Trophoblast cell (in vitro differentiated cells and primary cell): ENCODE measurements at regions not wholly inside any gene's neighbourhood (a gene's known extent, or its start where the extent isn't known, plus 50 kb on each side); places are given as distances from the start of the nearest gene placed in this dataset.

Source experiments
- DNase-seq, 2 donors: peaks; one replicate each; pipeline ENCODE4 v3.0.0-alpha.2; 2016
- H2AFZ ChIP-seq: 2 replicates; pipeline ENCODE4 v1.6.1; 2013; ENCODE audit warnings: low read length, moderate library complexity, mild to moderate bottlenecking; ENCODE audit not compliant: insufficient read depth, poor library complexity
- H2AK5ac ChIP-seq: 2 replicates; pipeline ENCODE4 v1.6.1; 2013; ENCODE audit warnings: mild to moderate bottlenecking, low read length
- H2BK120ac ChIP-seq: 2 replicates; pipeline ENCODE4 v1.6.1; 2013; ENCODE audit warnings: low read length, mild to moderate bottlenecking, moderate library complexity; ENCODE audit not compliant: insufficient read depth, poor library complexity
- H2BK12ac ChIP-seq: 2 replicates; pipeline ENCODE4 v1.6.1; 2013; ENCODE audit warnings: mild to moderate bottlenecking, low read length, moderate library complexity
- H2BK5ac ChIP-seq: 2 replicates; pipeline ENCODE4 v1.6.1; 2013; ENCODE audit warnings: low read length, low read depth, moderate library complexity, mild to moderate bottlenecking; ENCODE audit not compliant: poor library complexity
- H3K14ac ChIP-seq: 2 replicates; pipeline ENCODE4 v1.6.1; 2013; ENCODE audit warnings: mild to moderate bottlenecking, low read length
- H3K18ac ChIP-seq: 2 replicates; pipeline ENCODE4 v1.6.1; 2013; ENCODE audit warnings: mild to moderate bottlenecking, low read length
- H3K23ac ChIP-seq: 2 replicates; pipeline ENCODE4 v1.6.1; 2013; ENCODE audit warnings: low read length
- H3K27ac ChIP-seq: 2 replicates; pipeline ENCODE4 v1.5.1; 2013; ENCODE audit warnings: low read depth, mild to moderate bottlenecking, inconsistent platforms, low read length, moderate library complexity
- H3K27me3 ChIP-seq: 2 replicates; pipeline ENCODE4 v1.6.1; 2013; ENCODE audit warnings: inconsistent platforms, mild to moderate bottlenecking, low read length, moderate library complexity; ENCODE audit not compliant: insufficient read depth
- H3K36me3 ChIP-seq, 2 experiments: 1 replicate in 1 of 2; 2 replicates in 1 of 2; pipeline ENCODE4 v1.6.1; 2013; ENCODE audit warnings: low read length in 2 of 2, mild to moderate bottlenecking in 2 of 2, moderate library complexity in 1 of 2; ENCODE audit not compliant: insufficient read depth in 2 of 2, control insufficient read depth in 1 of 2
- H3K4ac ChIP-seq: 2 replicates; pipeline ENCODE4 v1.6.1; 2013; ENCODE audit warnings: low read depth, mild to moderate bottlenecking, low read length, moderate library complexity
- H3K4me1 ChIP-seq, 2 experiments: 1 replicate in 1 of 2; 2 replicates in 1 of 2; pipeline ENCODE4 v1.6.1; 2013; ENCODE audit warnings: low read length in 2 of 2, mild to moderate bottlenecking in 2 of 2, moderate library complexity in 1 of 2; ENCODE audit not compliant: insufficient read depth in 2 of 2, control insufficient read depth in 1 of 2
- H3K4me2 ChIP-seq: 2 replicates; pipeline ENCODE4 v1.6.1; 2013; ENCODE audit warnings: inconsistent platforms, mild to moderate bottlenecking, low read length, moderate library complexity
- H3K4me3 ChIP-seq: 2 replicates; pipeline ENCODE4 v1.5.1; 2013; ENCODE audit warnings: mild to moderate bottlenecking, low read depth, low read length, inconsistent platforms
- H3K79me1 ChIP-seq: one replicate; pipeline ENCODE4 v1.6.1; 2013; ENCODE audit warnings: low read length
- H3K79me2 ChIP-seq: 2 replicates; pipeline ENCODE4 v1.6.1; 2013; ENCODE audit warnings: low read length, mild to moderate bottlenecking; ENCODE audit not compliant: control insufficient read depth, insufficient read depth, poor library complexity
- H3K9ac ChIP-seq: 2 replicates; pipeline ENCODE4 v1.6.1; 2013; ENCODE audit warnings: mild to moderate bottlenecking, low read length
- H3K9me3 ChIP-seq: 2 replicates; pipeline ENCODE4 v1.6.1; 2013; ENCODE audit warnings: low read depth, mild to moderate bottlenecking, control low read depth, inconsistent platforms, low read length; ENCODE audit not compliant: insufficient read depth
- H4K12ac ChIP-seq: 2 replicates; pipeline ENCODE4 v1.6.1; 2013; ENCODE audit warnings: low read depth, mild to moderate bottlenecking, low read length, moderate library complexity
- H4K8ac ChIP-seq: 2 replicates; pipeline ENCODE4 v1.6.1; 2013; ENCODE audit warnings: low read depth, mild to moderate bottlenecking, low read length, moderate library complexity
- H4K91ac ChIP-seq: one replicate; pipeline ENCODE4 v1.6.1; 2013; ENCODE audit warnings: low read depth, mild to moderate bottlenecking, low read length, moderate library complexity
- WGBS: extraction: QIAGEN DNeasy Blood & Tissue Kit; methylation state at CpG from one replicate; pipeline ENCODE4 v1.1.7; 2013; ENCODE audit warnings: missing lambda C conversion rate; ENCODE audit not compliant: insufficient read length, insufficient coverage; ENCODE audit errors: extremely low coverage; 5-methylcytosine and 5-hydroxymethylcytosine counted together

DNA sequence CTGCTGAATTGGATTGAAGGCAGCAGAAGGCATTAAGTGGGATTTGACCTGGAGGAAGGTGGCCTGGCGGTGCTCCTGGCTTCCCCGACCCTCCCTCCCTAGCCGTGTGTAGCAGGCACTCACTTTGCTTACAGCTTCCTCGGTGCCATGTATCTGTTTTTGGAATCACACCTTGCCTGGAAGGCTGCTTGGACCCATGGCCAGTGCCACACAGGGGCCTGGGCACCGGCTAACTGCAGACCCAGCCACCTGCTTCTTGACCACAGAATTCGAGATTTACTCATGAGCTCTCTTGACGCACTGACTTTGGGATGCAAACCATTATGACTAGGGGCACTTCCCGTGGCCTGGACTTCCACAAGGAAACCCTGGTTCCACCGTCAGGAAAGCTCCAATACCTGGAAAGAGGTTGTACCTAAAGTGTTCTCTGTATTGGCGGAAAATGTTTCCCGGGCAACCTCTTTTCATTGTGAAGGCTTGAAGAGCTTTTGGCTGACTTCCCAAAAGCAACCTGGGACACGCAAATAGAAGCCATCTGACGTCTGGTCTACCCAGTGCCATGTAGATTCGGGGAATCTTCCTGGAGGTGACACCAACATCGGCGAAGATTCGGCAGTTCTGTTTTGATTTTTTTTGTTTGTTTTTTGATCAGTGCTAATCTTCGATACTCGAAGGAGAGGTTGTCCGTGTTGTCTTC, 125.6 kb upstream of the RTL1 start:
- H4K91ac ChIP-seq, result no peak overlapping the region
- no CpG with 5 or more reads among the region's 20 CpGs for WGBS
- H3K4me2 ChIP-seq, result no peak overlapping the region
- no peak overlapping the region for H2BK5ac ChIP-seq
- no peaks in the 10 kb centered on the region for H3K79me2 ChIP-seq
- no peaks in the 10 kb centered on the region for H3K36me3 ChIP-seq
- peaks cover 13% of the 10 kb centered on the region for H3K9me3 ChIP-seq
- H3K4me1 ChIP-seq, result no peaks in the 10 kb centered on the region
- H3K9ac ChIP-seq, result no peak overlapping the region
- no peak overlapping the region for H2BK120ac ChIP-seq
- H4K12ac ChIP-seq, result no peak overlapping the region
- H3K18ac ChIP-seq, result no peak overlapping the region
- no peak overlapping the region for H3K4me3 ChIP-seq
- H3K27ac ChIP-seq, result no peak overlapping the region
- no peaks in the 10 kb centered on the region for H3K27me3 ChIP-seq
- no peak overlapping the region for H2BK12ac ChIP-seq
- no peak for DNase-seq
- H3K23ac ChIP-seq, result no peak overlapping the region
- H2AFZ ChIP-seq, result no peak overlapping the region
- H3K14ac ChIP-seq, result no peak overlapping the region
- no peak overlapping the region for H3K4ac ChIP-seq
- H3K79me1 ChIP-seq, result no peaks in the 10 kb centered on the region
- no peak overlapping the region for H4K8ac ChIP-seq
- H2AK5ac ChIP-seq, result no peak overlapping the region

DNA sequence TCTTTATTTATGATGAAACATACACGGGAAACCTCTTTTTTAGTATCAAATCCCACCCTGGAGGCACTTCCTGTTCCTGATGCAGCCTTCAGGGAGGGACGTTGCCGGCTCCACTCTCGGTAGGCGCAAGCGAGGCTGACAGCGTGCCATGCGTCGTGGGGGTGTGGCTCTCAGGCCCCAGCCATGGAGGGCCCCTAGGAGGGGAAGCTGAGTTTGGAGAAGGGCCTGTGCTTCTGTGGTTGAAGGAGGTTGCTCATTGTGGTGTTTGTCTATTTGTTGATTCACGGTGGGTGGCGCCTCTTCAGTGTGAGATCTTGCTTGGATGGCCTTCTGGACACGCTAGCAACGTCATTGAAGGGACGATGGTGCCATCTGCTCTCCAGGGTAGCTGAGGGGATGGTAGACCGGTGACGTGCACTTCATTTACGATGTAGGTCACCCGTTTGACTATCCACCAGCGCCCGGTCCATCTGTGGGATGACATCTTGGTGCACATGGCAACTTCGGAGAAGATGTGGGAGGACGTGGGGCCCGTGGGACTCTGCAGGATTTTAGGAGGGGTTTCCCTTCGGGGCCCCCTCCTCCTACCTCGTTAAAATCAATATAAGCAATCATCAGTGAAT, 126.3 kb upstream of the RTL1 start:
- Histone ChIP-seq H3K27me3 (no peaks in the 10 kb centered on the region), H4K91ac (no peak overlapping the region), H3K4ac (no peak overlapping the region), H3K36me3 (no peaks in the 10 kb centered on the region), H3K14ac (no peak overlapping the region), H4K12ac (no peak overlapping the region), H3K9ac (no peak overlapping the region), H3K23ac (no peak overlapping the region), H3K4me2 (no peak overlapping the region), H3K27ac (no peak overlapping the region), H4K8ac (no peak overlapping the region), H3K79me2 (no peaks in the 10 kb centered on the region), H2BK120ac (no peak overlapping the region), H2BK12ac (no peak overlapping the region), H3K4me1 (no peaks in the 10 kb centered on the region), H3K9me3 (peaks cover 13% of the 10 kb centered on the region), H3K4me3 (no peak overlapping the region), H3K79me1 (no peaks in the 10 kb centered on the region), H2BK5ac (no peak overlapping the region), H2AFZ (no peak overlapping the region), H2AK5ac (no peak overlapping the region), H3K18ac (no peak overlapping the region)
- WGBS, result no CpG with 5 or more reads among the region's 25 CpGs
- DNase-seq, result no peak

- Histone ChIP-seq H3K4me1 (no peaks in the 10 kb centered on the region), H3K23ac (no peak overlapping the region), H2AFZ (no peak overlapping the region), H4K12ac (no peak overlapping the region), H4K91ac (no peak overlapping the region), H4K8ac (no peak overlapping the region), H3K36me3 (no peaks in the 10 kb centered on the region), H3K4me2 (no peak overlapping the region), H3K79me1 (no peaks in the 10 kb centered on the region), H3K14ac (no peak overlapping the region), H3K9ac (no peak overlapping the region), H3K79me2 (no peaks in the 10 kb centered on the region), H3K27ac (no peak overlapping the region), H2BK5ac (no peak overlapping the region), H3K18ac (no peak overlapping the region), H2AK5ac (no peak overlapping the region), H3K4ac (no peak overlapping the region), H2BK12ac (no peak overlapping the region), H3K4me3 (no peak overlapping the region), H2BK120ac (no peak overlapping the region), H3K27me3 (no peaks in the 10 kb centered on the region), H3K9me3 (peaks cover 8% of the 10 kb centered on the region)
- WGBS, result no CpG with 5 or more reads among the region's 14 CpGs
- no peak for DNase-seq
Measured at GRCh38 chr14:101030586-101030985, 127.1 kb upstream of the RTL1 start.

GRCh38 chr14:101031186-101031585, 127.7 kb upstream of the RTL1 start:
- Histone ChIP-seq H3K9me3 (peaks cover 6% of the 10 kb centered on the region), H3K18ac (no peak overlapping the region), H2AFZ (no peak overlapping the region), H4K8ac (no peak overlapping the region), H3K14ac (no peak overlapping the region), H2BK120ac (no peak overlapping the region), H3K27ac (no peak overlapping the region), H2BK12ac (no peak overlapping the region), H3K23ac (no peak overlapping the region), H3K79me1 (no peaks in the 10 kb centered on the region), H3K79me2 (no peaks in the 10 kb centered on the region), H3K4me1 (no peaks in the 10 kb centered on the region), H4K12ac (no peak overlapping the region), H4K91ac (no peak overlapping the region), H3K4me3 (no peak overlapping the region), H3K4ac (no peak overlapping the region), H3K9ac (no peak overlapping the region), H3K27me3 (no peaks in the 10 kb centered on the region), H3K36me3 (no peaks in the 10 kb centered on the region), H3K4me2 (no peak overlapping the region), H2BK5ac (no peak overlapping the region), H2AK5ac (no peak overlapping the region)
- no peak for DNase-seq
- no CpG with 5 or more reads among the region's 14 CpGs for WGBS
